ENCODE measurements at regions not wholly inside any gene's neighbourhood (a gene's known extent, or its start where the extent isn't known, plus 50 kb on each side); places are given as distances from the start of the nearest gene placed in this dataset.

DNA sequence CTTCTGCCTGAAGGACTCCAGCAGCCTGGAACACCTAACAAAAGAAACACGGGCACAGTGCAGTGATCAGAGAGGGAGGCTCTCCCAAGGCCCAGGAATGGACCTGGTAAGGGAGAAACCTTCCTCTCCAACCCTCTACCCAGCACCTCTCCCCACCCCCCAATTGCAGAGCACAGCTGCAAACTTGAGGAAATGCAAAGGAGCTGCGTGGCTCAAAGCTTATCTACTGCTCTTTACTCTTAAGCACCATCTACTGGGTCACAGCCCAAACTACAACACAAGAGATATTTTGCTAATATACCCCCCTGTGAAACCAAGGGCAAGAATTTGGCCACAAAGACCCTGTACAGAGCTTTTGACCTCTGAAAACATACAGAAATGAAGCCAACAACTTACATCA, 328.3 kb downstream of the OXSM start:
- Histone ChIP-seq H3K79me2 (ENCODE audit: control insufficient read depth, insufficient read depth, low read length) (no peaks in the 10 kb centered on the region), H3K27ac (ENCODE audit: insufficient read depth, low read length) (no peak overlapping the region), H3K27me3 (ENCODE audit: control insufficient read depth, insufficient read depth, low read length) (no peaks in the 10 kb centered on the region), H2AFZ (ENCODE audit: low read length) (no peak overlapping the region), H3K4me2 (ENCODE audit: extremely low read depth, insufficient read depth, low read length) (no peak overlapping the region), H3K9ac (ENCODE audit: insufficient read depth, low read length) (no peak overlapping the region), H3K9me3 (ENCODE audit: control insufficient read depth, insufficient read depth, low read depth, low read length) (no peaks in the 10 kb centered on the region), H3K36me3 (ENCODE audit: control insufficient read depth, insufficient read depth, low read length) (no peaks in the 10 kb centered on the region), H3K4me1 (ENCODE audit: control insufficient read depth, extremely low read depth, insufficient read depth, low read length) (no peaks in the 10 kb centered on the region), H3K4me3 (replicated peaks in 1 of 4; ENCODE audit: control extremely low read depth in 1 of 4, insufficient read depth in 1 of 4, low read depth in 3 of 4, low read length in 4 of 4) (no peak overlapping the region), H4K20me1 (ENCODE audit: control insufficient read depth, extremely low read depth, insufficient read depth, low read length) (no peaks in the 10 kb centered on the region)
- no peak for DNase-seq (ENCODE audit: low read depth in 2 of 2)
- TF ChIP-seq, protein P1, sequence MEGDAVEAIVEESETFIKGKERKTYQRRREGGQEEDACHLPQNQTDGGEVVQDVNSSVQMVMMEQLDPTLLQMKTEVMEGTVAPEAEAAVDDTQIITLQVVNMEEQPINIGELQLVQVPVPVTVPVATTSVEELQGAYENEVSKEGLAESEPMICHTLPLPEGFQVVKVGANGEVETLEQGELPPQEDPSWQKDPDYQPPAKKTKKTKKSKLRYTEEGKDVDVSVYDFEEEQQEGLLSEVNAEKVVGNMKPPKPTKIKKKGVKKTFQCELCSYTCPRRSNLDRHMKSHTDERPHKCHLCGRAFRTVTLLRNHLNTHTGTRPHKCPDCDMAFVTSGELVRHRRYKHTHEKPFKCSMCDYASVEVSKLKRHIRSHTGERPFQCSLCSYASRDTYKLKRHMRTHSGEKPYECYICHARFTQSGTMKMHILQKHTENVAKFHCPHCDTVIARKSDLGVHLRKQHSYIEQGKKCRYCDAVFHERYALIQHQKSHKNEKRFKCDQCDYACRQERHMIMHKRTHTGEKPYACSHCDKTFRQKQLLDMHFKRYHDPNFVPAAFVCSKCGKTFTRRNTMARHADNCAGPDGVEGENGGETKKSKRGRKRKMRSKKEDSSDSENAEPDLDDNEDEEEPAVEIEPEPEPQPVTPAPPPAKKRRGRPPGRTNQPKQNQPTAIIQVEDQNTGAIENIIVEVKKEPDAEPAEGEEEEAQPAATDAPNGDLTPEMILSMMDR (conservative IDR thresholded peaks at IDR 0.05 in 1 of 2, IDR thresholded peaks at IDR 0.05 in 1 of 2; ENCODE audit: low read depth in 1 of 2, low read length in 2 of 2) = no peak
- TF ChIP-seq EZH2 (IDR thresholded peaks at IDR 0.05; ENCODE audit: low read length, missing control alignments) = no peak

- no peak overlapping the region for H3K4me3 ChIP-seq (replicated peaks in 1 of 4; ENCODE audit: control extremely low read depth in 1 of 4, insufficient read depth in 1 of 4, low read depth in 3 of 4, low read length in 4 of 4)
- no peaks in the 10 kb centered on the region for H3K79me2 ChIP-seq (ENCODE audit: control insufficient read depth, insufficient read depth, low read length)
- H3K27ac ChIP-seq (ENCODE audit: insufficient read depth, low read length) = no peak overlapping the region
- no peak for DNase-seq (ENCODE audit: low read depth in 2 of 2)
- no peak for TF ChIP-seq EZH2 (IDR thresholded peaks at IDR 0.05; ENCODE audit: low read length, missing control alignments)
- TF ChIP-seq, protein P1 (conservative IDR thresholded peaks at IDR 0.05 in 1 of 2, IDR thresholded peaks at IDR 0.05 in 1 of 2; ENCODE audit: low read depth in 1 of 2, low read length in 2 of 2) = no peak
- no peak overlapping the region for H3K9ac ChIP-seq (ENCODE audit: insufficient read depth, low read length)
- H3K36me3 ChIP-seq (ENCODE audit: control insufficient read depth, insufficient read depth, low read length) = no peaks in the 10 kb centered on the region
- H3K9me3 ChIP-seq (ENCODE audit: control insufficient read depth, insufficient read depth, low read depth, low read length) = no peaks in the 10 kb centered on the region
- no peaks in the 10 kb centered on the region for H4K20me1 ChIP-seq (ENCODE audit: control insufficient read depth, extremely low read depth, insufficient read depth, low read length)
- no peak overlapping the region for H2AFZ ChIP-seq (ENCODE audit: low read length)
- no peak overlapping the region for H3K4me2 ChIP-seq (ENCODE audit: extremely low read depth, insufficient read depth, low read length)
- no peaks in the 10 kb centered on the region for H3K27me3 ChIP-seq (ENCODE audit: control insufficient read depth, insufficient read depth, low read length)
- H3K4me1 ChIP-seq (ENCODE audit: control insufficient read depth, extremely low read depth, insufficient read depth, low read length) = no peaks in the 10 kb centered on the region
Observed at GRCh38 chr3:26132942-26133341, 343.1 kb downstream of the OXSM start.

DNA sequence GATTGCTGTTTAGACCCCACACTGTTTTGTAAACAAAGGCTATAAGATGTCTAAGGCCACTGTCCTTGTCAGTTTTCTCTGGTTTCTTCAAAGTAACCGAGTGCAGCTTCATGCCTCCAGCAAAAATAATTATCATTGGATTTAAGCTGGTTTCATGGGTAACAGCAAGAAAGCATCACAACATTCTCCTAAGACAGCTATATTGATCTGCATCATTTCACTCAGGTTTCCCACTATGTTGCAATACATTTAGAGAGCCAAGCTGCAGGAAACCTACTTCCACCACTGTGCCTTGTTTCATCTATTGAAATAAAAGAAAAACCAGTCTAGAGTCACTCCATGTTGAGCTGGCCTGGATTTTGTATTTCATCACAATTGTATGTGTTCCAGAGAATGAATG, 351.4 kb downstream of the OXSM start:
- H3K9me3 ChIP-seq (ENCODE audit: control insufficient read depth, insufficient read depth, low read depth, low read length) = no peaks in the 10 kb centered on the region
- H3K27ac ChIP-seq (ENCODE audit: insufficient read depth, low read length) = no peak overlapping the region

More for the DNA sequence above, 351.4 kb downstream of the OXSM start:
- DNase-seq (ENCODE audit: low read depth in 2 of 2) = no peak
- Histone ChIP-seq H3K9ac (ENCODE audit: insufficient read depth, low read length) (no peak overlapping the region), H3K27me3 (ENCODE audit: control insufficient read depth, insufficient read depth, low read length) (no peaks in the 10 kb centered on the region), H4K20me1 (ENCODE audit: control insufficient read depth, extremely low read depth, insufficient read depth, low read length) (no peaks in the 10 kb centered on the region), H3K4me1 (ENCODE audit: control insufficient read depth, extremely low read depth, insufficient read depth, low read length) (no peaks in the 10 kb centered on the region), H3K4me3 (replicated peaks in 1 of 4; ENCODE audit: control extremely low read depth in 1 of 4, insufficient read depth in 1 of 4, low read depth in 3 of 4, low read length in 4 of 4) (no peak overlapping the region), H3K4me2 (ENCODE audit: extremely low read depth, insufficient read depth, low read length) (no peak overlapping the region), H2AFZ (ENCODE audit: low read length) (no peak overlapping the region), H3K79me2 (ENCODE audit: control insufficient read depth, insufficient read depth, low read length) (no peaks in the 10 kb centered on the region), H3K36me3 (ENCODE audit: control insufficient read depth, insufficient read depth, low read length) (no peaks in the 10 kb centered on the region)
- no peak for TF ChIP-seq EZH2 (IDR thresholded peaks at IDR 0.05; ENCODE audit: low read length, missing control alignments)
